ENCODE measurements at regions not wholly inside any gene's neighbourhood (a gene's known extent, or its start where the extent isn't known, plus 50 kb on each side); places are given as distances from the start of the nearest gene placed in this dataset.

DNA sequence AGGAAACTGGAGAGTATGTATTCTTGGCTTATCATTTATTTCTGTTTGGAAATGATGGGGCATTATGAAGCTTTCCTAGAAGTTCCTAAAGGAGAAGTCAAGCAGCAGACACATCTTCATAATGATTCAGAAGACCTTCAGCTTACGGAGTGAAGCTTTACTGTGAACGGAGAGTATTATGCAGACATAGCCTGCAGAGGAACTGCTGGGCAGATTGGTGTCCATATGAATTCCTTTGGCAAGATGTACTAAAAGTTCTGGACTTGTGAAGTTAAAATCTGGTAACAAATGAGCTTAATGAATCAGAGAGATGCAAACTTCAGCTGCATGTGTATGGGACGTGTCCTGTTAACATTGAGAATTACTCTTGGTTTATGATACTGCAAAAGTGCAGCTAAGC is 60.1 kb downstream of the NABP1 start:
- no peak overlapping the region for H3K4me3 ChIP-seq (ENCODE audit: low read depth, low read length)

DNA sequence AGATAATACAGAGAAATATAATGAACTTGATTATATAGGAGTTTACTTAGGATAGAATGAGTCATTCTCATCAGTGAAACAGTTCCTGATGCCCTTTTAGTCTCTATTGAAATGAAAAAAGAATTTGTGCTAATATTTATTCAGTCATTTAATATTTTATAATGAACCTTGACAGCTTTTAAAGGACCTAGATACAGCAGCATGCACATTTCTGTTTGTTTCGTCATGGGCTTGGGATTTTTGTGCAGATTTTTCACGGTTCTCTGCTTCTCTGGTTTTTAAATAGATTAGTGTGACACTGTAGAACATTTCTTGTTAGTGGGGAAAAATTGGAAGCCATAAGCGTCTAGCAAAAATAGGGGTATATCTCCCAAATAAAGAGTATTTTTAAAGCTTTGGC is 60.7 kb downstream of the NABP1 start:
- Histone ChIP-seq H3K4me2 (ENCODE audit: low read length) (peak overlapping the region; percentile 23), H3K27ac (no peak overlapping the region), H2AFZ (peak overlapping the region; percentile 71), H3K9ac (no peak overlapping the region), H3K79me2 (no peaks in the 10 kb centered on the region), H3K4me1 (peaks cover 13% of the 10 kb centered on the region), H3K9me3 (ENCODE audit: control insufficient read depth, low read length) (no peaks in the 10 kb centered on the region), H3K36me3 (ENCODE audit: control insufficient read depth, insufficient read depth, low read length) (no peaks in the 10 kb centered on the region), H3K27me3 (ENCODE audit: control insufficient read depth, insufficient read depth, low read length) (no peaks in the 10 kb centered on the region), H3K4me3 (ENCODE audit: low read depth, low read length) (no peak overlapping the region)
- TF ChIP-seq, protein P1, sequence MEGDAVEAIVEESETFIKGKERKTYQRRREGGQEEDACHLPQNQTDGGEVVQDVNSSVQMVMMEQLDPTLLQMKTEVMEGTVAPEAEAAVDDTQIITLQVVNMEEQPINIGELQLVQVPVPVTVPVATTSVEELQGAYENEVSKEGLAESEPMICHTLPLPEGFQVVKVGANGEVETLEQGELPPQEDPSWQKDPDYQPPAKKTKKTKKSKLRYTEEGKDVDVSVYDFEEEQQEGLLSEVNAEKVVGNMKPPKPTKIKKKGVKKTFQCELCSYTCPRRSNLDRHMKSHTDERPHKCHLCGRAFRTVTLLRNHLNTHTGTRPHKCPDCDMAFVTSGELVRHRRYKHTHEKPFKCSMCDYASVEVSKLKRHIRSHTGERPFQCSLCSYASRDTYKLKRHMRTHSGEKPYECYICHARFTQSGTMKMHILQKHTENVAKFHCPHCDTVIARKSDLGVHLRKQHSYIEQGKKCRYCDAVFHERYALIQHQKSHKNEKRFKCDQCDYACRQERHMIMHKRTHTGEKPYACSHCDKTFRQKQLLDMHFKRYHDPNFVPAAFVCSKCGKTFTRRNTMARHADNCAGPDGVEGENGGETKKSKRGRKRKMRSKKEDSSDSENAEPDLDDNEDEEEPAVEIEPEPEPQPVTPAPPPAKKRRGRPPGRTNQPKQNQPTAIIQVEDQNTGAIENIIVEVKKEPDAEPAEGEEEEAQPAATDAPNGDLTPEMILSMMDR (IDR thresholded peaks at IDR 0.05) = no peak

More for the DNA sequence above, 60.1 kb downstream of the NABP1 start:
- no peak overlapping the region for H3K4me2 ChIP-seq (ENCODE audit: low read length)
- no peaks in the 10 kb centered on the region for H3K36me3 ChIP-seq (ENCODE audit: control insufficient read depth, insufficient read depth, low read length)
- no peaks in the 10 kb centered on the region for H3K9me3 ChIP-seq (ENCODE audit: control insufficient read depth, low read length)
- H3K27me3 ChIP-seq (ENCODE audit: control insufficient read depth, insufficient read depth, low read length) = no peaks in the 10 kb centered on the region
- peak overlapping the region; percentile 17 for H2AFZ ChIP-seq
- peaks cover 13% of the 10 kb centered on the region for H3K4me1 ChIP-seq
- no peaks in the 10 kb centered on the region for H3K79me2 ChIP-seq
- no peak overlapping the region for H3K27ac ChIP-seq
- no peak overlapping the region for H3K9ac ChIP-seq
- TF ChIP-seq, protein P1 (IDR thresholded peaks at IDR 0.05) = no peak

DNA sequence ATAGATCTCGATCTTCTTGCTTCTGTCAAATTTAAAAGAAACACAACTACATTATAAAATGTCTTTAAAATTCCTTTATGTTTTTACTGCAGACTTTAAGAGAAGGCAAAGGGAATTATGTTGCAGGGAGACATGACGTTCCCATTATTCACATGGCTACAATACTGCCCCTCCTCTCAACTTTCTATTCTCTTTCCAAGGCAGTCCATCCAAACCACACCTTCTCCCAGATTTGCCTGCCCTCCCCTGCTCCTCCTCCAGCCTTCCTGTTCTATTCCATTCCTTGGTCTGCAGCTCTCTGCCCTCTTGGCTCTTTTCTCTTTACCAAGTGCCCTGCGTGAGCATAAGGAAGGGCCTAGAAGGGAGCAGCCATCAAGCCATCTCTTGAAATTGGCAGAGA is 61.3 kb downstream of the NABP1 start:
- H2AFZ ChIP-seq = peak overlapping the region; percentile 71
- no peaks in the 10 kb centered on the region for H3K9me3 ChIP-seq (ENCODE audit: control insufficient read depth, low read length)
- H3K9ac ChIP-seq = no peak overlapping the region
- H3K4me3 ChIP-seq (ENCODE audit: low read depth, low read length) = no peak overlapping the region
- no peaks in the 10 kb centered on the region for H3K27me3 ChIP-seq (ENCODE audit: control insufficient read depth, insufficient read depth, low read length)
- no peaks in the 10 kb centered on the region for H3K79me2 ChIP-seq
- no peaks in the 10 kb centered on the region for H3K36me3 ChIP-seq (ENCODE audit: control insufficient read depth, insufficient read depth, low read length)
- TF ChIP-seq, protein P1 (IDR thresholded peaks at IDR 0.05) = no peak
- no peak overlapping the region for H3K27ac ChIP-seq
- H3K4me1 ChIP-seq = peaks cover 13% of the 10 kb centered on the region
- peak overlapping the region; percentile 23 for H3K4me2 ChIP-seq (ENCODE audit: low read length)

DNA sequence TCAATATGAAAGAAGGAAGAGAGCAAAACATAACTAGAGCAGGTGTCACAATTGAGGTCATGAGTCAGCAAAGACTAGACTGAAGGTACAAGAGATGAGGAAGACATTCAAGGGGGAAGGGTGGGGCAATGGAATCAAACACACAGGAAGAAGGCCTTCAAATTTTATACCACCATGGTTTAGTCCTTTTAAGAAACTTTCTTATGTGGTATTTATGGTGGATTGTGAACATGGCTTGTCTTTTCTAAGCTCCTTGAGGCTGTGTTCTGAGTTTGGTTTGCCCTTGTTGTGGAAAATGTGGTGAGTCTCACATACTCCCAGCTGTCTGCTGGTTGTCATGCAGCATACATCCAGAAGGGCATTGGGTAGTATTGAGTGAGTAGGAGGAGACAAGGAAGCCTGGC is 62.1 kb downstream of the NABP1 start:
- H3K4me2 ChIP-seq (ENCODE audit: low read length) = no peak overlapping the region
- H3K4me1 ChIP-seq = peaks cover 13% of the 10 kb centered on the region
- no peaks in the 10 kb centered on the region for H3K36me3 ChIP-seq (ENCODE audit: control insufficient read depth, insufficient read depth, low read length)
- H3K9me3 ChIP-seq (ENCODE audit: control insufficient read depth, low read length) = no peaks in the 10 kb centered on the region
- no peak overlapping the region for H3K4me3 ChIP-seq (ENCODE audit: low read depth, low read length)
- H3K27me3 ChIP-seq (ENCODE audit: control insufficient read depth, insufficient read depth, low read length) = no peaks in the 10 kb centered on the region
- no peaks in the 10 kb centered on the region for H3K79me2 ChIP-seq
- H3K27ac ChIP-seq = no peak overlapping the region
- H2AFZ ChIP-seq = no peak overlapping the region
- TF ChIP-seq, protein P1 (IDR thresholded peaks at IDR 0.05) = no peak
- H3K9ac ChIP-seq = no peak overlapping the region

DNA sequence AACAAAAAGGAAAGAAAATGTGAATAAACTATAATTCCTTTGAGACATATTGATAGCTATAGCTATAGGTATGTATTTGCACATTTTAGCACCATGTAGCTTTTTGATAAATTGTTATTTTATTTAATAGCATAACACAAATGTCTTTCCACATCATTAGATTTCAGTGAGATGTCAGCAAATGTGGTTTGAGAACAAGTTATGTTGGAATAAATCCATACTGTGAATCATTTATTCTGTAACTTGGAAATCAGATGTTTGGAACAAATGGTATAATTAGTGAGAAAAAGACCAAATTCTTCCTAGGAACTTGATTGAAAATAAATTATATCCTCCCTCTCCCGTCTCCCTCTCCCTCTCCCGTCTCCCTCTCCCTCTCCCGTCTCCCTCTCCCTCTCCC is 62.8 kb downstream of the NABP1 start:
- H2AFZ ChIP-seq = no peak overlapping the region
- no peaks in the 10 kb centered on the region for H3K36me3 ChIP-seq (ENCODE audit: control insufficient read depth, insufficient read depth, low read length)
- H3K9me3 ChIP-seq (ENCODE audit: control insufficient read depth, low read length) = no peaks in the 10 kb centered on the region
- no peak overlapping the region for H3K4me2 ChIP-seq (ENCODE audit: low read length)
- H3K4me3 ChIP-seq (ENCODE audit: low read depth, low read length) = no peak overlapping the region
- H3K4me1 ChIP-seq = peaks cover 13% of the 10 kb centered on the region
- TF ChIP-seq, protein P1 (IDR thresholded peaks at IDR 0.05) = no peak
- no peaks in the 10 kb centered on the region for H3K79me2 ChIP-seq
- H3K9ac ChIP-seq = no peak overlapping the region
- H3K27me3 ChIP-seq (ENCODE audit: control insufficient read depth, insufficient read depth, low read length) = no peaks in the 10 kb centered on the region
- H3K27ac ChIP-seq = no peak overlapping the region
